HepG2 (cell line): ENCODE measurements at regions not wholly inside any gene's neighbourhood (a gene's known extent, or its start where the extent isn't known, plus 50 kb on each side); places are given as distances from the start of the nearest gene placed in this dataset.

ENCODE experiments used
- HNF4A ChIP-seq: sonication (generic); formaldehyde crosslinking; IDR thresholded peaks from 2 replicates; pipeline ENCODE4 v1.4.0; 2020; ENCODE audit warnings: missing genetic modification reagents
- TF ChIP-seq, protein P1 (sequence below): sonication (generic); formaldehyde crosslinking; IDR thresholded peaks from 2 replicates; pipeline ENCODE4 v1.4.0; 2020; ENCODE audit warnings: missing genetic modification reagents

DNA sequence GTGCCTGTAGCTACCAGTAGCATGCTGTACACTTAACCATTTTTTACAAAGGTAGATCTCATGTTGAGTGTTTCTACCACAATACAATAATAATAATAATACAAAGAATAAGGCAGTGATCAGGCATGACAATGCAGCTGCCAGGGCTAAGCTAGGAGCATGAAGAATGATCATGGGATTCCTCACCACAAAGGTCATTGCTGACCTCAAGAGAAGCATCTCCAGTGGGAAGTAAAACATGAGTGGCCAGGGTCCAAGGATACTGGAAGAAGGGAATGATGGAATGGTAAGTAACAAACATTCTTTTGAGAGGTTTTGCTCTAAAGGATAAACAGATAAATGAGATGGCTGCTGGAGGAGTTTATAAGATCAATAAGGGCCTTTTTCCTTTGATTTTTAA lies 591.1 kb downstream of the TNS3 start:
- no peak for TF ChIP-seq HNF4A (CRISPR knock-in tag)
- TF ChIP-seq, protein P1, sequence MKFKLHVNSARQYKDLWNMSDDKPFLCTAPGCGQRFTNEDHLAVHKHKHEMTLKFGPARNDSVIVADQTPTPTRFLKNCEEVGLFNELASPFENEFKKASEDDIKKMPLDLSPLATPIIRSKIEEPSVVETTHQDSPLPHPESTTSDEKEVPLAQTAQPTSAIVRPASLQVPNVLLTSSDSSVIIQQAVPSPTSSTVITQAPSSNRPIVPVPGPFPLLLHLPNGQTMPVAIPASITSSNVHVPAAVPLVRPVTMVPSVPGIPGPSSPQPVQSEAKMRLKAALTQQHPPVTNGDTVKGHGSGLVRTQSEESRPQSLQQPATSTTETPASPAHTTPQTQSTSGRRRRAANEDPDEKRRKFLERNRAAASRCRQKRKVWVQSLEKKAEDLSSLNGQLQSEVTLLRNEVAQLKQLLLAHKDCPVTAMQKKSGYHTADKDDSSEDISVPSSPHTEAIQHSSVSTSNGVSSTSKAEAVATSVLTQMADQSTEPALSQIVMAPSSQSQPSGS (CRISPR knock-in tag) = no peak
